Stimulated activated naive CD4-positive, alpha-beta T cell treated with Interleukin-2 at 50 U/mL for 16 hours (primary cell): ENCODE measurements at regions not wholly inside any gene's neighbourhood (a gene's known extent, or its start where the extent isn't known, plus 50 kb on each side); places are given as distances from the start of the nearest gene placed in this dataset.

Source experiments
- DNase-seq: peaks from one replicate; lab custom pipeline; 2025; lab: John Stamatoyannopoulos, UW

DNA sequence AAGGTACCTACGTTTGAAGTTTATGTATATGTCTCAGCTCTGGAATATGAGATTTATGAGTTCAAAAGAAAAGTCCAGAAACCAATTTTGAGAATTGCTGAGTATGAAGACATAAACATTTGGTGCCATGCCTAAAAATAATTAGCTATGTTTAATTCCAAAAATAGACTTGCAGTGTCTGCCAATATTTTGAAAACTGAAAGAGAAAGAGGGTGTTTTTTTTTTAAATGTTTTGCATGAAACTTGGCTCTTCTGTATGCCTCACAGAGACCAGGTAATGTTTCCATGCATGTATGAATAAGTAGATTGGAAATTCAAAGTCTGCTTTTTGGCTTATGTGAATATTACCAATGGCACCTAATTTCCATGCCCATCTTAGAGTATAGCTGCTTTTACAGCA is 634.4 kb upstream of the C9orf72 start:
- no peak for DNase-seq

DNA sequence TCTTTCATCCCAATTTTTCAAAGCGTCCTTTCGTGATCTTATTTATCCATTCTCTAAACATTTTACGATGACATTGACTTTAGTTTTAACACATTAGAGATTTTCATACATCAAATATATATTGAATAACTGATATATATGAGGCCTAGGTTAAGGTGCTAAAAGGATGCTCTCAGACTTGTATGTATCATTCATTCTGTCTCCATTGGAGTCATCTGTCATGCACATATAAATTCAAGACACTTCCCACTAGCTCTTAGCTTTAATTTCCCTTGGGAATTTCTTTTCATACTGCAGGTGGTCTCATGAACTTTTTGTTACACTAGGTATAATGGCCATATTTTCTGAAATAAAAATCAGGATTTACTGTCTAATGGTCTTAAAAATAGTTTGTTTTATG is 635.8 kb upstream of the C9orf72 start:
- DNase-seq, result no peak

- DNase-seq, result no peak
Measured at GRCh38 chr9:28212979-28213378, 639.7 kb upstream of the C9orf72 start.

- DNase-seq, result no peak
Measured at GRCh38 chr9:28215536-28216299, 642.4 kb upstream of the C9orf72 start.

DNA sequence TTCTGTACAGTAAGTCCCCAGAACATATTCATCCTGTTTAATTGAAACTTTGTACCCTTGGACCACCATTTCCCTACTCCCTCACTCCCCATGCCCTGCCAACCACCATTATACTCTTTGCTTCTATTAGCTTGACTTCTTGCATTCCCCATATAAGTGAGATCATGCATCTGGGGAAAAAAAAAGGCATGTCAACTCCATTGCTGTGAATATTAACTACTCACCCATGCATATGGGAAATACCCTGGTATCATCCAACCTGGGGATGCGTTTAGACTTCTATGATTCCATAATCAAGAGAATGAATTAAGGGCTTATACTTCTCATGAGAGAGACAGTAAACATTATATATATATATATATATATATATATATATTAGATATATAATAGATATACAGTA is 659.4 kb upstream of the C9orf72 start:
- DNase-seq, result no peak

DNA sequence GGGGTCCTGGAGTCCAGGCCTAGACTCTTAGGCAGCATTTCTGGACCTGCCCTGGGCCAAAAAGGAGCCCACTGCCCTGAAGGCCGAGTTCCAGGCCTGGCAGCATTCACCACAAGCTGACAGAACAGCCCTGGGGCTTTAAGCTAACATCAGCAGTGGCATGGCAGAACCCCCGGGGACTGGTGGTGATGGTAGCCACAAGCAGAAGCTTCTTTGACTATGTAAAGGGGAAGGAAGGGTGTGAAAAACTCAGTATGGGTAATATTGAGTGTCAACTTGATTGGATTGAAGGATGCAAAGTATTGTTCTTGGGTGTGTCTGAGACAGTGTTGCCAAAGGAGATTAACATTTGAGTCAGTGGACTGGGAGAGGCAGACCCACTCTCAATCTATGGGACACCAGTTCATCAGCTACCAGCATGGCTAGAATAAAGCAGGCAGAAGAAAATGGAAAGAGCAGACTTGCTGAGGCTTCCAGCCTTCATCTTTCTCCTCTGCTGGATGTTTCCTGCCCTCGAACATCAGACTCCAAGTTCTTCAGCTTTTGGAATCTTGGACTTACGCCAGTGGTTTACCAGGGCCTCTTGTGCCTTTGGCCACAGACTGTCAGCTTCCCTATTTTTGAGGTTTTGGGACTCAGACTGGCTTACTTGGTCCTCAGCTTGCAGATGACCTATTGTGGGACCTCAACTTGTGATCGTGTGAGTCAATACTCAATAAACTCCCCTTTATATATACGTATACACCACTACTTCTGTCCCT is 661.0 kb upstream of the C9orf72 start:
- DNase-seq, result no peak

- no peak for DNase-seq
Measured at GRCh38 chr9:28234894-28235277, 661.6 kb upstream of the C9orf72 start.

- DNase-seq, result no peak
Measured at GRCh38 chr9:28249424-28249823, 676.1 kb upstream of the C9orf72 start.

DNA sequence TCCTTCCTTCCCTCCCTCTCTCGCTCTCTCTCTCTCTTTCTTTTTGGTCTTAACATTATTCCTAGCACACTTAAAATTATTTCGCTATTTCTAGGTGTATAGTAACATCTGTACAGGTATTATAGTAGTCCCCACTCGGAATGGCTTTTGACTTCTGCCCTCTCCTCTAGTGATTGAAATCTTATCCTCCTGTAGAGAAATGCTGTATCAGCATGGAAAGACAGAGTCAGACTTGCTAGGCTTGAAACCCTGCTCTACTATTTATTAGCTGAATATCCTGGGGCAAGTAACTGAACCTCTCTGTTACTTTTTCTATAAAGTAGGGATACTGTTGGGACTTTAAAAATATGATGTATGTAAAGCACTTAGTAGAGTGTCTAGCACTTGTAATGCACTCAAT is 681.9 kb upstream of the C9orf72 start:
- DNase-seq, result no peak

GRCh38 chr9:28260330-28260729 is 687.0 kb upstream of the C9orf72 start:
- no peak for DNase-seq

GRCh38 chr9:28264368-28264767 is 691.1 kb upstream of the C9orf72 start:
- no peak for DNase-seq

DNA sequence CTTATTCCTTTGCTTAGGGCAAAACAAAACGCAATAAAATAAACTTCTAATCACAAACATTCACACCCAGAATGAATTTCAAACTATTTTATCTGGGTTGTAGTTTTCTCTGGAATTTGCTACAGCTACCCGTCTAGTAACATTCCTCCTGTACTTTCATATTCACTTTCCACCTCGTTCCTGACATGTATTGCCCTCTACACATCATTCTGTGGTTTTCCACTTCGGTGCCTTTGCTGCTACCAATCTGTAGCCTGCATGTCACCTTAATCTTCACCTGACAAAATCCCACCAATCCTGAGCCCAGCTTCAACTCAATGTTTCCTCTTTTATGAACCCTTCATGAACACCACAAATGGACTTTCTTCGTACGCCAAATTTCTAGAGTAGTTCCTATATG is 694.1 kb upstream of the C9orf72 start:
- DNase-seq, result no peak

DNA sequence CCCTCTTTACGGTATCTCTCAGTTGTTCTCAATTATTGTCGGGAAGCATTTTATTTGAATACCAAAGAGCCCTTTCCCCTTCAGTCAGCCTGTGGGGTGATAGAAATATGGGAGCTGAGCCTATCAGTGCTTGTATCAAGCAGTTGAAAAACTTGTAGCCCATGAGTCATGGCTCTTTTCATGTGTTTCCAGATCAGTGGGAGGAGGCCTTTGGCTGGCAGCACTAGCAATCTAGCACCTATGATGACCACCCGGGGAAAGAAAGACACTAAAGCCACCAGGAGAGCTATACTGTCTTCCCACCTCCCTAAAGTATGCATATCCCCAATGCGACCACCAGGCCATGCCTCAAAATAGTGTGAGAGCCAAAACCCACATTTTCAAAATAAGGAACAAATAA is 696.9 kb upstream of the C9orf72 start:
- no peak for DNase-seq

- no peak for DNase-seq
Measured at GRCh38 chr9:28272127-28272526, 698.8 kb upstream of the C9orf72 start.

- DNase-seq, result no peak
Measured at GRCh38 chr9:28287455-28287854, 714.2 kb upstream of the C9orf72 start.

- DNase-seq, result no peak
Measured at GRCh38 chr9:28289746-28290145, 716.5 kb upstream of the C9orf72 start.

GRCh38 chr9:28293369-28294090 is 720.2 kb upstream of the C9orf72 start:
- DNase-seq, result no peak

DNA sequence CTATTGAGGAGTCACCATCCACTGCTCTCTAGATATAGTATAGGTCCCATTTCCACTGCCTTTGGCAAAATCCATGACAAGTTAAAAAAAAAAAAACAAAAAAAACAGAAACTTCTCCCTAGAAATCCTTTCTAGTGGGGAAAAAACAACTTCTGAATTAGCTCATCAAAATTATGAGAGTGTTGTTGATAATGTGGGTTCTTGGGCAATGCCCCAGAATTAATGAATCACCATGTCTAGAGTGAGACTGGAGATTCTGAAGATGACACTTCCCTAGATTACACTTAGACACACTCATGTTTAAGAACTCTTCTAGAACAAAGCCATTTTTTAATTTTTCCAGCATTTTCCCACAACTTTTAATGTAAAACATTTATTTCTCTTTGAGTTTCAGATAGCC is 728.0 kb upstream of the C9orf72 start:
- DNase-seq, result no peak

DNA sequence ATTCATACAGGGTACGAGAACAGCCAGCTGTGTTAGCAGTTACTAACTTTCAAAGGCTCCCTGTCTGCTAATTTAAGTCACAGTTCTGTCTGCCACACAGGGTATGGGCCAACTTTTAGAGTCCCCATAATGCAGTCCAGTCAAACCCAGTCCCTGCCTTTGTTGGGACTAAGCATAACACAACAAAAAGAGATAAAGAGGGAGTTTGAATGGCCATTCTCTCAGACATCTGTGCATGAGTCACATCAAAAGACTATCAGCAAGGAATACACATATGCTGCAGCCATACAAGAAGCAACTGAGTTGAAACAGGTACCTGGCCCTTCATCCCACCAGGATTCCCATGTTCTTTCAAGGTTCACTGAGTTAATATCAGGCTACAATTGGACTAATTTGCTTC is 744.5 kb upstream of the C9orf72 start:
- DNase-seq, result no peak

GRCh38 chr9:28318515-28318914 is 745.2 kb upstream of the C9orf72 start:
- DNase-seq, result no peak

GRCh38 chr9:28319981-28320380 is 746.7 kb upstream of the C9orf72 start:
- DNase-seq, result no peak

DNA sequence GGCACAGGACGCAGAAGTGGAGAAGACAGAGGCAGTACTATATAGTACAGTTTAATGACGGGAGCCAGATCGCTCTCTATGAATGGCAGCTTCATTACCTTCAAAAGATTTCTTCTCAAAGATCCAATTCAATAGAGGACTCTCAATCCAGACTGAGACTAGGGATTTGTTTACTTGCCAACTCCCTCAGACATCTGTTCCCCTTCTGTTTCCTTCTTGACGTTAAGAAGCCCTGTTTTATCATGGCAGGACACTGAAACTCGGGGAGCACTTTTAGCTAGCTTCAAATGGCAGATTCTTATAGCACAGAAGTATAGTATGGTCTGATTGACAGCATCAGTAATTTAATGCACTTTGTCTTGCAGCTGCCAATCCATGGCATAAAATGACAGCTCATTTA is 747.3 kb upstream of the C9orf72 start:
- DNase-seq, result no peak

DNA sequence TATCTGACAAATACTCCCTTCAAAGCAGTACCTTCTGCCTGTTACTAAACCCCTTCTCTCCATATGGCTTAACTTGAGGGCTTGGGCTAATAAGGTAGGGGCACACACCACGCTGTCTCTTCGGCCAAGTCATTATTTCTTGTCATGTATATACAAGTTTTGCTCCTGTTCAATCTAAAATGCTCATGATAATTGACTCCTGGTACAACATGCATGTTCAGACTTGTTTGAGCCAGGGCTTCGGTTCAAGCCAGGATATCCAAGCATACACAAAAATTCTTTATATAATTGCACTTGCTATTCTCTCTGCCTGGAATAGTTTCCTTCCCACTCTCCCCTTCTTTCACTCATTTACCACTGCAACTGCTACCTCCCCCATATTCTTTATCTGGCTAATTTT is 756.0 kb upstream of the C9orf72 start:
- no peak for DNase-seq
